ENCODE measurements at regions not wholly inside any gene's neighbourhood (a gene's known extent, or its start where the extent isn't known, plus 50 kb on each side); places are given as distances from the start of the nearest gene placed in this dataset.

GRCh38 chr12:4045786-4046494 lies 172.7 kb upstream of the PARP11 start:
- no peak for DNase-seq

DNA sequence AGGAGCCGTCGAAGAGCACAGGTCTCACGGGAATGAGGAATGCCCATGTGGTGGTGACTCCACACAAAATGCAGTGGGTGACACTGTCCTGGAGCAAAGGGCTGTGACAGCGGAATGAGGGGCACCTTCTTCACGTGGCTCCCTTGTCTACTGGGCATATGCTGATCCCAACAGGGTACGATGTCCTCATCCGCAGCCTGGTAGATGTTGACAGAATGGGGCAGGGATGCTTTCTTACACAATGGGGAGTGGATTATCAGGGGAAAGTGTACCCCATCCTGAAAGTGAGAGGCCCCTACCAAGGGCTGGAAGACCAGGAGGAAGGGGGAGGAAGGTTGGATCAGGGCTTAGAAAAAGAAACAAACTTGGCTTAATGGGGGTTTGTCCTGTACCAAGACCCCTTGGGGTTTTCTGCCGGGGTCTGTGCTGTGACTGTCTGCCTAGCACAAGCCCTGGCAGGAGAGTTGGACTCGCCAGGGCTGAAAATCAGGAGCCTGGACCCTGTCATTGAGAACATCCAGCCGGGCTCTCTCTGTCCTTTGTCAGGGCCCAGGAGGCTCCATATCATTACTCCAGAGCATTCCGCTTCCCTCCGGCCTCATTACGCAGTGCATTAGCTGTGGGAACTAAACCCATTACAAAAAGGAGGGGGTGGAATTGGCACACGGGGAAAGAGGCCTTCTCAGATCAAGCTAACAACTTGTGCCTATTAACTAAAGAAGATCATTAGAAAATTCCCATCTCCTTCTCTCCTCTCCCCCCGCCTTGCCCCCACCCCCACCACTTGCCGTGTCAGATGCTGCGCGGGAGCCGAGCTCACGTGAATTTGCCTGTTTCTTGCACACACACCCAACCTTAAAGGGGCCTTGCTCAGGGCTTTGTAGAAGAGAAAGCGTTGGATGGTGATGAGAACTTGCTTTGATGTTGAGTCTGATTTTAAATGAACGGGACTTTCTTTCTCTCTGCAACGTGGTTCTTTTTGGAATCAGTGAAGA lies 171.8 kb upstream of the PARP11 start:
- no peak for DNase-seq

DNA sequence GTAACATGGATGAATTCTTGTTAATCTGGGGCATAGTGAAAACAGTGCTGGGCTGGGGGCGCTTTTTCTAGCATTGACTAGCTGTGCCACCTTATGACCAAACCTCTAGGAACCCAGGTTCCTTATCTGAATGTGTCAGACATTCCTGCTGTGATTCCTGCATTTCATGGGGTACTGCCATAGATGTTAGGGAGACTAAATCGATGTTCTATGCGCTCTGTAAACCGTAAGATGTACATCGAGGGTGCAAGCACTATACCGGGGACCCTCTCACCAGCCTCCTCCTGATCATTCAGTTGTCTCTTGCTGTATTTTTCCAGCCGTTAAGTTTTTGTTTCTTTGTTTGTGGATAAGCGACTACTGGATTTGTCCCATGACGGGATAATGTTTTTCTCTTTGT lies 170.9 kb upstream of the PARP11 start:
- no peak for DNase-seq

DNA sequence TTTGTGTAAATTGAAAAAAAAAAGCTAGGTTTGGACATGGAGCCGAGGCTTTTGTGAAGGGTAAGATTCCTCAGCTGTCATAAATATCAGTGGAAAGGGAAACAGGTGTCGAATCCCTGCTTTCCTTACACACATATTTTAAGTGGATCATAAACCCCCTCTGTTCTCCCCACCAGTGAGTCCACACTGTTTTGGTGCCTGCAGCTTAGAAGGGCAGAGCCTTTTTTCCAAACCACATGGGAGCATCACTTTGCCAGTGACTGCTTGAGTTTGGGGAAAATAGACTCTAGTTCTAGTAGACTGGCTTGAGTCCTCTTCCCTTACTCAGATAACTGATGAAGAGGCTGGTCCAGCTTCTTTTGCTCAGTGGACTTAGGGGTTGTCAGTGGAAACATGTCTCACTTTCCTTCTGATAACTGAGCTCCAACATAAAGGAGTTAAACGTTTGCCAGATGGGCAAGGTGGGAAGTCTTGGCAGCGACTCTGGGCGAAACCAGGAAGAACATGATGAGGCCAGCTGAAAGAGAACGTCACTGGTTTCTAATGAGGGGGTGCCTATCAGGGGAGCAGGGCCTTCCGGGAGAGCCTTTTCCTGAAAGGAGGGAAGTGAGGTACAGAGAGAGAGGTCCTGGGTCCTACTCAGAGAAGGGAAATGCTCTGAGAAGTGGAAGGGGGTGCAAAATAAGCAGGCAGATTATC lies 168.1 kb upstream of the PARP11 start:
- DNase-seq: no peak

GRCh38 chr12:4039931-4040330 lies 166.7 kb upstream of the PARP11 start:
- no peak for DNase-seq

- no peak for DNase-seq
These were observed 164.6 kb upstream of the PARP11 start for GRCh38 chr12:4037747-4038312.

DNA sequence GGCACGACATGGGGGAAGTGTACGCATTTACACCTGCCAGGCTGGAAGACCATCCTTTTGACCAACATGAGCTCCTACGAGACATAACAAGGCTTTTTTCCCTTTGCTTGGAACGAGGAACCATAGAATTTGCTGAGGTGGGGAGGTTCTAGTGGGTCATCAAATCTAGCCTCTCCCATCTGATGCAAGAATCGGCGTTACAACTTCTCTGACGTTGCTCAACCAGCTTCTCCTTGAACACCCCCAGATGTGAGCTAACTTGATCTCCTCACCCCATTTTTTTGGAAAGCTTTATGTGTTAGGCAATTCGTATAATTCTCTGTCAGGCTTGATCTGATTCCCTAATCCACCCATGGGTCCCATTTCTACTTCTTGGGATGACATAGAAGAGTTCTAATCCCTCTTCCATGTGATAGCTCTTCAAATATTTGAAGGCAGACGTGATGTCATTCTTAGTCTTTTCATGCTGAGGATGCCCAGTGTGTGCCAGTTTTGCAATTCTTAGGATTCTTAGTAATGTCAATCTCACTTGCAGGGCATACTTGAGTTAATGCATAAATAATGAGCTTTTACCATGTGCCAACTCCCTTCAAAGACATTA lies 163.6 kb upstream of the PARP11 start:
- no peak for DNase-seq

GRCh38 chr12:4034921-4035320 lies 161.7 kb upstream of the PARP11 start:
- DNase-seq: no peak

DNA sequence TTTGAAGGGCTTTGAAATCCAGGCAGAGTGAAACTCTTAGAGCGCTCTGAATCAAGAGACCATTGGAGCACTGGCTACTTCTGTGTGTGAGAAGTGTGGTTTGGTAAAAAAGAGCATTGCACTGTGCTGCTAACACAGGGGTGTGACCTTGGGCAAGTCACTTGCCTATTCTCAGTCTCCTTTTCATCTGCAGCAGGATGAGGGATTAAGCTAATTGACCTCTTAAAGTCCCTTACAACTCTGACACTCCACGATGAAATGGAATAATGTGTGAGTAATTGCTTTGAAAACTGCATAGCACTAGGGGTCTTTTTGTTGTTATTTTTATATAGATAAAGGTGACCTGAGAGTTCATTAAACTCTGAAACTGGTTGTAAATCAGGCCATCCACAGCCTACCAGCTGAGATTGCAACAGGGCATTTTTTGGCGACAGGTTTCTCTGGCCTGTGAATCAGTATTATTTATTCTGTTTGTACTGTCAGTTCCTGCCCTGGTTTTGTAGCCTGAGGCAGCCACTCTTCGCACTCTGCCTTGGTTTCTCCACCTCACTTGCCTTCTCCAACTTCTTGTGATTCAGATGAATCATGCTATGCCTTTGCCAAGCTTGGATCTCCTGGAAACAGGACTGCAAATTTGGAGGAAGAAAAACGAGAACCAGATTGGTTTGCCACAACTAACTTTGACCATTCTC lies 159.9 kb upstream of the PARP11 start:
- no peak for DNase-seq

GRCh38 chr12:4031703-4032291 lies 158.6 kb upstream of the PARP11 start:
- DNase-seq: no peak

GRCh38 chr12:4030929-4031702 lies 157.9 kb upstream of the PARP11 start:
- peak; percentile 90 for DNase-seq

DNA sequence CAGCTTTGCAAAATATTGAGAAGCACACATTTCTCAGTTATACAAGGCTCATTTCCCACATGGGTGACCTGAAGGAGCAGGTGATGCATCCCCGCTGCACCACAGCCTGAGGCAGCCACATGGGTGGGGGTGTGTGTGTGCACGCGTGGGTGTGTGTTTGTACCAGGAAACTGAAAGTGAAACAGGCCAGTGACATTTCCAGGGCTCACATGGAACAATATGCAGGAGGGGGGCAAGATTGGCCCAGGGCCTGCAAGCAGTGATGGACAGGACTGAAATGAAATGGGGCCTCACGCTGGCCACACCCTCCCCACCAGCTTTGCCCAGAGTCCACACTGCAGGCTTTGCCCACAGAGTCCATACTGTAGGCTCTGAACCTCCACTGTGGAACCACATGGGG lies 154.2 kb upstream of the PARP11 start:
- DNase-seq: peak; percentile 88

DNA sequence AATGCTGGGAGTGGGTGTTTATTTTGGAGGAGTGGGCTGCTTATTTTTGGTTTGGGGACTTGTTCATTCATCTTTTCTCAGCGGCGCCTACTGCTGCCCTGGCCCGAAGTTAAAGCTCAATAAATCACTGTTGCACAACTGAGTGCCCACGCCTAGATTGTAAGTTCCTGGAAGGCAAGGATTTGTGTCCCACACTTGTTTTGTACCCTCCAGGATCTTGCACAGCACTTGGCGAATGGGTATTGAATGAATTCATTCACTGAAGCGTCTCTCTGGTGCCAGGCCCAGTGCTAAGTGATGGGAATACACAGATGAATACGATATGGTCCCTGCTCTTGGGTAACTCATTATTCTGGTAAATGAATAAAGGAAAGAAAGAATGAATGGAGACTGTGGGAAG lies 153.3 kb upstream of the PARP11 start:
- DNase-seq: no peak

- DNase-seq: no peak
These were observed 152.8 kb upstream of the PARP11 start for GRCh38 chr12:4026020-4026358.

GRCh38 chr12:4025181-4026019 lies 152.2 kb upstream of the PARP11 start:
- no peak for DNase-seq

DNA sequence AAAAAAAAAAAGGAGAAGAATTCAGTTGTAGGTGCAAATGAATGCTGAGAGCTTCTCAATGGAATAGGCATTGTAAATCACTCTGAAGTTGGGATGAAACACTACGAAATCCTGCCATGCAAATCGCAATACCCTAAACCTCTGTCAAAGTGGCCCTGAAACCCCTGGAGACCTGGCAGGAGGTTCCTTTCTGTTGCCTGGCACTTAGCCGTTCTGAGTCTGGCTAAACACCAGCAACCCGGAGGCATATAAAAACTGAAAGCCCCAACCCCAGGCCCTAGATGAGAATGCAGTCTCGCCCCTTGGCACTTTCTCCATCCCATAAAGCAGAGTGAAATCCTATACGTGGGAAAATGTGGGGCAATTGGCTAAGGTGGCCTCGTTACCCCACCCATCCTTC lies 151.5 kb upstream of the PARP11 start:
- DNase-seq: no peak

GRCh38 chr12:4015225-4016091 lies 142.3 kb upstream of the PARP11 start:
- no peak for DNase-seq

DNA sequence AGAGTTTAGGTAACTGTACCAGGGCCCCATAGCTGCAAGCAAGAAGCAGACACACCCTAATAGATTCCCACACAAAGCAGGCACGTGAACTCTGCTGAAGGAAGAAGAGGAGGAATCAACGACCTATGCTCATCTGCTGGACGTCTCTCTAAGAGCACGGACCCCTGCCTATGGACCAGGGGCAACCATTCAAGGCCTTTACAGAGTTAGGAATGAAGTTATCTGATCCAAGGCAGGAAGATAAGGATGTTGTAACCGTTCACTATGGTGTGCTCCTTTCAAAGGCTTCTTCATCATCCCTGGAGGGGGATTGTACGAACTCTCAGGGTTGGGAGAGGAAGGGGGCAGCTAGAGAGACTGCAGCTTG lies 141.6 kb upstream of the PARP11 start:
- no peak for DNase-seq

GRCh38 chr12:4014444-4014843 lies 141.2 kb upstream of the PARP11 start:
- DNase-seq: no peak
